HG03064 (cell line): ENCODE measurements at regions not wholly inside any gene's neighbourhood (a gene's known extent, or its start where the extent isn't known, plus 50 kb on each side); places are given as distances from the start of the nearest gene placed in this dataset.

ENCODE experiments used
- ATAC-seq: cut with Tn5 transposase; IDR thresholded peaks from one replicate; pipeline ENCODE4 v1.9.1; 2021; ENCODE audit warnings: low read depth; ENCODE audit not compliant: unreplicated experiment

DNA sequence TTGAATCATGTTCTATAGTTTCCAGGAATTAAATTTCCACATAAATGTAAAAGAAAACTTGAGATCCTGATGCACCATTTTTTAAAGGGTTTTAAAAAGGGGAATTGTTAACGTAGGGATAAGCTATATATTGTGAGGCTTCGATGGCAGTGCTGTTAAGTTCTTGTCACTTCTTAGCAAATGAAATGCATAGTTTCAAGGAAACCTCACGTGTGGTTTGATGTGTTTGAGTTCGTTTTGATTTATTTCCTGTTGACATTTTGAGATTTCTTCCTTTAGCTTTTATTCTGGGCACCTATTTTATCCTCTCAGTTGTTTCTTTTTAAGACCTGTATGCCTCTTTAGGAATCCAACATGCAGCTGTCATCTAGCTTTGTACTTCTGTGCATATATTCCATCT is 301.0 kb downstream of the DOCK8 start:
- no peak for ATAC-seq

DNA sequence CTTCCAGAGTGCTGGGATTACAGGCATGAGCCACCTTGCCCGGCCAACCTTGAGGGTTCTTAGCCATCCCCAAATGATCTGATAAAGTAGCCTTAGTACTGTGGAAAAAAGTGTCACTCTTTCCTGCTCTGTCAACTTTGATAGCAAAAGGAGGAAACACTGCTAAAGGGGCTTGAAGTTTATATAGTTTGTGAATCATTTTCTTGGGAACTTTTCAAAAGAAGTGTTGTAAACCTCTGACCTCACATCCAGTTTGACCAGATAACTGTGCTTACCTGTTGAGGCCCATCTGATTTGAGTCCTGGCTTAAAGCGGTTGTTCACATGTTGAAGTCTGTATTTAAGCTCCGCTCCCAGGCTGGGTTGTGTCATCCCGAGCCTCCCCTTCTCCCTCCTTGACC is 303.3 kb downstream of the DOCK8 start:
- ATAC-seq, result no peak

DNA sequence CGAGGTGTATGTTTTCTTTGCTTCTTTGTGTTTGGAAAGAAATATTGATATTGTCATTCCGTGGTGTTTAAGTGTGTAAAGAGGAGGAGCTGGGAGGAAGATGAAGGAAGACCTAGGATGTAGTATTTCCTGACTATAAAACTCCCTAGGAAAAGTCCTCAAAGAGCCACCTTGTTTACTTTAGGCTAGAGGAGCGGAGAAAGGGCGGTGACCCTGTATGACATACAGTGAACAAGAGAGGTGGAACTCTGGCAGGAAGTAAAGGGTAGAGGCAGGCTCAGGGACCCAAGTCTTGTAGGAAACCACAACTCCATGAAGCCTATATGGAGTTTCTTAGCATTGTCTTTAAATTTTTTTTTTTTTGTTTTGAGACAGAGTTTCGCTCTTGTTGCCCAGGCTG is 303.9 kb downstream of the DOCK8 start:
- no peak for ATAC-seq

DNA sequence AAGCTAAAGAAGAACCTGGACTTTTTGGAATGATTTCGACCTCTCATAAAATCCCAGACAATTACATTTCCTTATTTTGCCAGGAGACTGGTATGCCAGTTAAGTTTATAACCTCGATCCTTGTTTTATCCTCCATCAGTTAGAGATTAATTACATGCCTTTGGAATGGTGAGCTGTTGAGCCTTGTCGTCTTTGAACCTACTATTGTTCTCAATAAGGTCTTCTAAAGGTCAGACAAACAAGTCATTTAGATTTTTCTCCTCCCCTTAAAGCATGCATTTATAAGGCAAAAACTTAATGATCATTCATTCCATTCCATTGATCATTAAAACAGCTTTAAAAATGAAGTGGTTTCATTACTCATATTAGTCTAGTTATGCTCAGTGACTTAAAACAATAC is 304.9 kb downstream of the DOCK8 start:
- ATAC-seq, result no peak

- ATAC-seq, result no peak
Measured at GRCh38 chr9:520302-520701, 305.6 kb downstream of the DOCK8 start.

DNA sequence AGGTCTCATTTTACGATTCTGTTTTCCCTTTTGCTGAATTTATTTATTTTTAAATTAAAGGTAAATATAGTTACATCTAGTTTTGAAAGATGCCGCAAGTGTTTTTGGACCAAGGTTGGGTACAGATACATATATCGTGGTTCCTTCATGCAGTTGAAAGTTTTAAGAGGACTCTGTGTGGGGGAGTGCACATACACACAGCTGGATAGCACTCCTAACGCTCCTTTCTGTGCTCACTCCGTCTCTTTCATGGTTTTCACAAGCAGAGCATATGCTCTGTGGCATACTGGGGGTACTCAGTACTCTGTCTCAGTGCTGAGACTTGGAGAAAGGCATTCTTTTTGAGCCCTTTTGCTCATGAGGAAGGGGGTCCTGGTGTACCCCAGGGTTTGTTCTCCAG is 307.5 kb downstream of the DOCK8 start:
- ATAC-seq, result no peak

- no peak for ATAC-seq
Measured at GRCh38 chr9:522658-523057, 308.0 kb downstream of the DOCK8 start.

DNA sequence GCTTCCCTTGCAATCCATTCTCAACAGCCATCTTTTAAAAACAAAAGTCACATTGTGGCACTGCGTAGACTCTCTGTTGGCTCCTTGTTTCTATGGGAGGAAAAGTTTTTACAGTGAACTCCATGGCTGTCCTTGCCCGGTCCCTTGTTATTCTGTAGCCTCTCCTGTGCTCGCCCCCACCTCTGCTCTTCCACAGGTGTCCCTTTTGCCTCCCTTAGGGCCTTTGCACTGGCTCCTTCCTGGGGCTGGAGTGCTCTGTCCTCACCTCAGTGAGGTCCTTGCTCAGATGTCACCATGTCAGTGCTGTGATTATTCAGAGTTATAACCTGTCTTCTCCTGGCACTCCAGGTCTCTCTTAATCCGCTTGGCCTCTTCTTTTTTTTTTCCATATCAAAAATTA is 308.8 kb downstream of the DOCK8 start:
- ATAC-seq, result no peak

DNA sequence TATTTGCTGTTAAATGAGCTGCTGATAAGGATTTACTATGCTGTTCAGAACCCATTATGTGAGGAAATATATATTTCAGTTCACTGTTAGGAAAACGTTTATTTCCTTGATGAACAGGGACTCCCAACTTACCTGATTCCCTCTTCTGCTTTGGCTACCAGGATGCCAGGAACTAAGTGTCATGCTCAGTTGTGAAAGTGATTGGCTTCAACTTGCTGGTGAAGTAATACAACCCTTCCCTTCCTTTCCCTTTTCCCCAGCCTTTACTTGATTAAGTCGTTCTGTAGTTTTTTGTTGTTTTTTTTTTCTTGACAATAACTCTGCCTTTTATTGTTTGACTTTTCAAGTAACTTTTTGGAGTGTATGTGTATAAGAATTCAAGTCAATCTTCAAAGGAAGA is 309.3 kb downstream of the DOCK8 start:
- no peak for ATAC-seq

- ATAC-seq, result no peak
Measured at GRCh38 chr9:526904-527591, 312.4 kb downstream of the DOCK8 start.

GRCh38 chr9:529731-530130 is 311.8 kb upstream of the DMRT1 start:
- ATAC-seq, result no peak

DNA sequence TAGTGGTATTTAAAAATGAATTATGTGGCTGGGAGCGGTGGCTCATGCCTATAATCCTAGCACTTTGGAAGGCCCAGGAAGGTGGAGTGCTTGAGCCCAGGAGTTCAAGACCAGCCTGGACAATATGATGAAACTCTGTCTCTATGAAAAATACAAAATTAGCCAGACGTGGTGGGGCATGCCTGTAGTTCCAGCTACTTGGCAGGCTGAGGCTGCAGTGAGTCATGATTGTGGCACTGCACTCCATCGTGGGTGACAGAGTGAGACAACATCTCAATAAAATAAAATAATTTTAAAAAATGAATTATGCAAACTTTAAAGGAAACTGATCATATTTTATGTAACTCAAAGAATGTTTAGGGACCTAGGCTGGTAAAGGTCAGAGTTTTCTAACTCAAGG is 310.8 kb upstream of the DMRT1 start:
- no peak for ATAC-seq

DNA sequence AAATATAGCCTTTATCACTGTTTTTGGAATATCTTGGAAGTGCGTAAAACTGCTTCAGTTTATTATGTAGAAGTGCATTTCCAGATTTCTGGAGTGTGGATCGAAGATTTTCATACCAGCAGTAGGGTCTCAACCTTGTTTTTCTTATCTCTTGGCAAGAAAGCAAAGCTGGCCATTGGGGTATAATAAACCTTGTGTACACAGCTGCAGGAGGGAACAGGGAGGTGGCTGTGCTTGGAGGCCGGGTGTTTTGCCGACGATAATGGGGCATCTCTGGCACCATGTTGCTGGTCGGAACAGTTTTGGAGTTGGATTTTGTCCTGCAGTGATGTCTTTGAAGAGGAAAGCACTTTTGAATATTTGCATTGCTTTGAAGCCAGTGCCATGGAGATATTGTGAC is 308.8 kb upstream of the DMRT1 start:
- no peak for ATAC-seq

- ATAC-seq, result no peak
Measured at GRCh38 chr9:534886-535285, 306.6 kb upstream of the DMRT1 start.

GRCh38 chr9:535356-535755 is 306.1 kb upstream of the DMRT1 start:
- ATAC-seq, result no peak

GRCh38 chr9:536597-537511 is 304.6 kb upstream of the DMRT1 start:
- no peak for ATAC-seq

GRCh38 chr9:543478-543877 is 298.0 kb upstream of the DMRT1 start:
- ATAC-seq, result no peak

- no peak for ATAC-seq
Measured at GRCh38 chr9:545480-545879, 296.0 kb upstream of the DMRT1 start.

GRCh38 chr9:546235-546634 is 295.3 kb upstream of the DMRT1 start:
- ATAC-seq, result no peak

DNA sequence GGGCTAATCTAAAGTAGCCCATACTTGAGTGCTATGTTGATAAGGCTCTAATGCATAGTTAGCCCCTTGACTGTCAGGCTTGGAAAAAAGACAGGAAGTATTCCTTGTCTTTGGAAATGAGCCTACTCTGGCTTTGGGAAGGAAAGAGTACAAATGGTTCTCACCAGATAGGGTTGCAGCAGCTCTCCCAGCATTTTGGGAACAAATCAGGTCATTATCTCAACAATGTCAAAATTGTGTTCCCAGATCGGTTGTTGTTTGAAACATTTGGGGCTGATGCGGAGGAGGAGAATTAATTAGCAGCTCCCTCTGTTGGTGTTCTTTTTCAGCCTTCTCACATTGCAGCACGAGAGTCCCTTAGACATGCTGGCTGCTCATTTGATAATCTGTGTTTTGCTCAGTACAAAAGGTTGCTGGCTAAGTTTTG is 294.7 kb upstream of the DMRT1 start:
- ATAC-seq, result no peak

DNA sequence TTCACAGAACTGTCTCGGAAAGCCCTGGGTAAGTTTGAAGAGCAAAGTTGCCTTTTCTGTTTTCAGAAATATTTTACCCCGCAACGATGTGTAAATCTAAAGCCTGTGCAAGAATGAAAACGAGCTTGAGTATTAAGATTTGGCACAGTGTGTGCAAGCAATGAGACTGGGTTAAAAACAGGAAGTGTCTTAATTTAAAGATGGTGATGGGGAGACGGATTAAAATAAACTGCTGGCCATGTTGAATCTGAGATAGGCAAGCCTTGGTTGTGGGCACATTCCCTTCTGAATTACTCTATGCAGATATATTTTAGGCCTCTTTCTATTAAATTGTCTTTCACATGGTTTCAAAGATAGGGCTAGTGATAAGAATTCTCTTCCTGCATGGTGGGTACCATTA is 294.2 kb upstream of the DMRT1 start:
- no peak for ATAC-seq

DNA sequence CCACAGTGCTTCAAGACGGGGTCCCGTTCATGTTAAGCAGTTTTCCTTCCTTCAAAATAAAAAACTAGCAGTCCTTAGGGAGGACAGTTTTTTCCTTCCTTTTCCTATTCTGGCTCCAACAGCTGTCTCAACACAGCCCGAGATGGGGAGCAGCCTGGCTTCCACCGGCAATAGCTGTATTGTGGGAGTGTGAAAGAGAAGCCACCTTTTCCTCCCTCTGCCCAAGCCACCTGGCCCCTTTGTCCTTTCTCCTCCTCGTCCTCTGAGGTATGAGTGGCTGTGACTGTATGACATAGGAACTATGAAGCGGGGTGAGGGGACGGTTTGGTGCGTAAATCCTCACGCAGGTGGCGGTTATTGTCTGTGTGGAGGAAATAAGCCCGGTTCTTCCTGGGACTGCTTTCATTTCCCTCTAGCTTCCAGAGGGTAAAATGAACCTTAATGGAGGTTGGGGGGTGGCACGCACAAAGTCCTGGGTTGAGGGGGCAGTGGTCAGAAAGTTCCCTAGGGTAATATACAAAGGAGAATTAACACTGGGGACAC is 292.0 kb upstream of the DMRT1 start:
- no peak for ATAC-seq
